Tibial nerve (tissue), 3 donors: ENCODE measurements at regions not wholly inside any gene's neighbourhood (a gene's known extent, or its start where the extent isn't known, plus 50 kb on each side); places are given as distances from the start of the nearest gene placed in this dataset.

Experiments
- EP300 ChIP-seq, 2 donors: sonication (generic); formaldehyde crosslinking; IDR thresholded peaks; one replicate each; pipeline ENCODE4 v1.6.1; 2017; ENCODE audit warnings: antibody characterized with exemption in 2 of 2, mild to moderate bottlenecking in 1 of 2
- POLR2A ChIP-seq, 2 donors: fragments of 450-650 bp; IDR thresholded peaks; one replicate each; pipeline ENCODE4 v1.6.1; 2017; ENCODE audit warnings: antibody characterized with exemption in 2 of 2, mild to moderate bottlenecking in 2 of 2, moderate library complexity in 2 of 2

DNA sequence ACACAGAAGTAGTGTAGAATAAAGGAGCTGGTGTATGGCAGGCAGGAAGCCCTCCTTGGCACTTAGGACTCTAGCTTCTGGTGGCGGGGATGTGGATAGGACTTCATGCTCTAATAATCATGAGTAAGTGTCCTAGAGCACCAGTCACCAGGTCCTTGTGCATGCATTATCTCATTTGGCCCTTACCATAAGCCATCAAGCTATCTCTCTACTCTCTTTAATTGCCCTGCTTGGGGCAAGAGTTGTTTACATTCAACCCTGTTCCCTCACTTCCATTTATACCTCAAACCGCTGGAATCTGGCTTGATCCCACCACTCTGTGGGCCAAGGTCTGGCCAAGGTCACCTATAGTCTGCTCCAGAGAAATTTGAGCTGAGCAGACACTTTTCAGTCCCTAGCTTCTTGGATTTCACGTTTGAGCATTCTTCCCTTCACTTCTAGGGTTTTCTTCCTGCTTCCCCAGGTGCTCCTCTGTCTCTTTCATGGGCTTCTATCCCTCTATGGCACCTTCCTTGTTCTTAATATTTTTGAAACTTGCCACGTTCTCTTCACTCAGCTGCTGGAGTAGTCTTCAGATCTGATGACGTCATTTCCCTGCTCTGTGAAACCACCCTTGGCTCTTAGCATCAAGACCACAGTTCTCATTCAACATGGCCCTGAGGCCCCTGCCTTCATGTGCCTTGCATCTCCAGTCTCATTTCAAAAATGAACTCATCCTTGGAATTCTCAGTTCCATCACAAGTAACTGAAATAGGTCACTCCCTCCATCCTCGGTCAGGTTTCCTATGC lies 94.9 kb upstream of the GATA6 start:
- TF ChIP-seq POLR2A (IDR thresholded peaks at IDR 0.05) (no peak), EP300 (IDR thresholded peaks at IDR 0.05) (no peak)
